HEK293 (cell line): ENCODE measurements at regions not wholly inside any gene's neighbourhood (a gene's known extent, or its start where the extent isn't known, plus 50 kb on each side); places are given as distances from the start of the nearest gene placed in this dataset.

Experiments
- CTCF ChIA-PET: fragments of 350-600 bp; formaldehyde crosslinking; extraction: SDS; loops from one replicate; lab custom pipeline; 2021; ENCODE audit warnings: antibody characterized with exemption; lab: Yijun Ruan, JAX
- POLR2A ChIA-PET: fragments of 300-600 bp; formaldehyde crosslinking; extraction: SDS; loops from one replicate; lab custom pipeline; 2020; ENCODE audit warnings: antibody characterized with exemption, inconsistent platforms; lab: Yijun Ruan, JAX
- H3K27ac ChIP-seq: fragments of 200-500 bp; sonication (Bioruptor generic); 2 replicates; pipeline ENCODE4 v1.5.1; 2014; ENCODE audit warnings: low read depth, low read length, control low read depth, inconsistent platforms; ENCODE audit errors: extremely low read depth
- H3K36me3 ChIP-seq, 2 experiments: fragments of 200-500 bp in 1 of 2; sonication (Bioruptor generic) in 1 of 2; 1 replicate in 1 of 2; 2 replicates in 1 of 2; pipeline ENCODE4 v1.5.1; 2014 to 2017; ENCODE audit warnings: inconsistent platforms in 2 of 2, low read length in 2 of 2; ENCODE audit not compliant: control insufficient read depth in 2 of 2, insufficient read depth in 1 of 2
- H3K4me1 ChIP-seq: fragments of 200-500 bp; sonication (Bioruptor generic); 2 replicates; pipeline ENCODE4 v1.5.1; 2014; ENCODE audit warnings: mild to moderate bottlenecking, low read length, inconsistent platforms; ENCODE audit not compliant: control insufficient read depth, insufficient read depth
- H3K4me3 ChIP-seq: 2 replicates; pipeline ENCODE4 v1.5.1; 2011; ENCODE audit warnings: low read depth, mild to moderate bottlenecking, control low read depth, low read length, moderate library complexity
- H3K9me3 ChIP-seq: fragments of 200-500 bp; sonication (Bioruptor generic); 2 replicates; pipeline ENCODE4 v1.5.1; 2014; ENCODE audit warnings: low read depth, low read length, inconsistent platforms; ENCODE audit not compliant: control insufficient read depth, insufficient read depth
- HOXA7 ChIP-seq: sonication (generic); formaldehyde crosslinking; IDR thresholded peaks from 2 replicates; pipeline ENCODE4 v1.8.1; 2022; ENCODE audit warnings: missing genetic modification reagents, borderline replicate concordance
- KLF16 ChIP-seq: fragments of 450-650 bp; formaldehyde crosslinking; IDR thresholded peaks from 2 replicates; pipeline ENCODE4 v1.5.1; 2017; ENCODE audit warnings: missing biosample characterization, missing genetic modification characterization
- KLF7 ChIP-seq: fragments of 450-650 bp; formaldehyde crosslinking; IDR thresholded peaks from 2 replicates; pipeline ENCODE4 v1.5.1; 2016; ENCODE audit warnings: missing biosample characterization, missing genetic modification characterization, borderline replicate concordance
- KLF8 ChIP-seq: fragments of 450-650 bp; formaldehyde crosslinking; IDR thresholded peaks from 2 replicates; pipeline ENCODE4 v1.5.1; 2016; ENCODE audit warnings: missing biosample characterization, missing genetic modification characterization
- OVOL3 ChIP-seq: fragments of 450-650 bp; formaldehyde crosslinking; IDR thresholded peaks from 2 replicates; pipeline ENCODE4 v1.5.1; 2016; ENCODE audit warnings: missing biosample characterization, missing genetic modification characterization
- PRDM1 ChIP-seq: fragments of 450-650 bp; formaldehyde crosslinking; IDR thresholded peaks from 2 replicates; pipeline ENCODE4; 2016; ENCODE audit warnings: missing biosample characterization, missing genetic modification characterization
- SP3 ChIP-seq: fragments of 450-650 bp; formaldehyde crosslinking; IDR thresholded peaks from 2 replicates; pipeline ENCODE4 v1.5.1; 2016; ENCODE audit warnings: missing biosample characterization, missing genetic modification characterization
- ZBTB17 ChIP-seq: fragments of 450-650 bp; formaldehyde crosslinking; IDR thresholded peaks from 2 replicates; pipeline ENCODE4 v1.5.1; 2016; ENCODE audit warnings: missing biosample characterization, missing genetic modification characterization
- ZNF133 ChIP-seq: fragments of 450-650 bp; formaldehyde crosslinking; IDR thresholded peaks from 2 replicates; pipeline ENCODE4 v1.5.1; 2016; ENCODE audit warnings: missing biosample characterization, missing genetic modification characterization
- ZNF155 ChIP-seq: fragments of 450-650 bp; formaldehyde crosslinking; IDR thresholded peaks from 2 replicates; pipeline ENCODE4 v1.5.1; 2016; ENCODE audit warnings: missing biosample characterization, missing genetic modification characterization
- ZNF16 ChIP-seq: fragments of 450-650 bp; formaldehyde crosslinking; IDR thresholded peaks from 2 replicates; pipeline ENCODE4 v1.5.1; 2016; ENCODE audit warnings: low read depth, missing biosample characterization, missing genetic modification characterization
- ZNF184 ChIP-seq: fragments of 450-650 bp; IDR thresholded peaks from 2 replicates; pipeline ENCODE4 v1.5.1; 2018; ENCODE audit warnings: missing biosample characterization, mild to moderate bottlenecking, missing genetic modification characterization
- ZNF311 ChIP-seq: fragments of 450-650 bp; formaldehyde crosslinking; IDR thresholded peaks from 2 replicates; pipeline ENCODE4 v1.5.1; 2017; ENCODE audit warnings: missing biosample characterization, missing genetic modification characterization, borderline replicate concordance
- ZNF335 ChIP-seq: fragments of 450-650 bp; formaldehyde crosslinking; conservative IDR thresholded peaks from 2 replicates; pipeline ENCODE4 v1.5.1; 2016; ENCODE audit warnings: missing biosample characterization, missing genetic modification characterization
- ZNF391 ChIP-seq: fragments of 450-650 bp; formaldehyde crosslinking; IDR thresholded peaks from 2 replicates; pipeline ENCODE4 v1.5.1; 2016; ENCODE audit warnings: low read depth, missing biosample characterization, missing genetic modification characterization, borderline replicate concordance
- ZNF394 ChIP-seq: fragments of 450-650 bp; formaldehyde crosslinking; IDR thresholded peaks from 2 replicates; pipeline ENCODE4 v1.5.1; 2016; ENCODE audit warnings: missing biosample characterization, missing genetic modification characterization, mild to moderate bottlenecking, moderate library complexity, borderline replicate concordance
- ZNF416 ChIP-seq: fragments of 450-650 bp; formaldehyde crosslinking; IDR thresholded peaks from 2 replicates; pipeline ENCODE4 v1.5.1; 2016; ENCODE audit warnings: missing biosample characterization, missing genetic modification characterization
- ZNF426 ChIP-seq: fragments of 450-650 bp; formaldehyde crosslinking; IDR thresholded peaks from 2 replicates; pipeline ENCODE4 v1.5.1; 2017; ENCODE audit warnings: missing biosample characterization, missing genetic modification characterization, mild to moderate bottlenecking, inconsistent platforms, moderate library complexity
- ZNF654 ChIP-seq: fragments of 450-650 bp; formaldehyde crosslinking; IDR thresholded peaks from 2 replicates; pipeline ENCODE4 v1.5.1; 2016; ENCODE audit warnings: low read depth, missing biosample characterization, missing genetic modification characterization
- ZNF707 ChIP-seq: fragments of 450-650 bp; formaldehyde crosslinking; IDR thresholded peaks from 2 replicates; pipeline ENCODE4 v1.5.1; 2016; ENCODE audit warnings: missing biosample characterization, missing genetic modification characterization
- ZNF843 ChIP-seq: fragments of 450-650 bp; formaldehyde crosslinking; IDR thresholded peaks from 2 replicates; pipeline ENCODE4 v1.5.1; 2016; ENCODE audit warnings: missing biosample characterization, missing genetic modification characterization
- TF ChIP-seq, protein P1 (sequence below): fragments of 450-650 bp; formaldehyde crosslinking; IDR thresholded peaks from 2 replicates; pipeline ENCODE4 v1.5.1; 2016; ENCODE audit warnings: missing biosample characterization, missing genetic modification characterization
- TF ChIP-seq, protein P2 (sequence below): fragments of 450-650 bp; formaldehyde crosslinking; IDR thresholded peaks from 2 replicates; pipeline ENCODE4 v1.5.1; 2016; ENCODE audit warnings: missing biosample characterization, missing genetic modification characterization
- TF ChIP-seq, protein P3 (sequence below): fragments of 450-650 bp; formaldehyde crosslinking; IDR thresholded peaks from 2 replicates; pipeline ENCODE4 v1.5.0; 2017; ENCODE audit warnings: missing biosample characterization, missing genetic modification characterization, borderline replicate concordance
- TF ChIP-seq, protein P4 (sequence below): fragments of 450-650 bp; formaldehyde crosslinking; IDR thresholded peaks from 2 replicates; pipeline ENCODE4 v1.5.1; 2017; ENCODE audit warnings: missing biosample characterization, mild to moderate bottlenecking, missing genetic modification characterization, moderate library complexity
- TF ChIP-seq, protein P5 (sequence below): fragments of 450-650 bp; formaldehyde crosslinking; IDR thresholded peaks from 2 replicates; pipeline ENCODE4 v1.5.1; 2016; ENCODE audit warnings: missing biosample characterization, missing genetic modification characterization

DNA sequence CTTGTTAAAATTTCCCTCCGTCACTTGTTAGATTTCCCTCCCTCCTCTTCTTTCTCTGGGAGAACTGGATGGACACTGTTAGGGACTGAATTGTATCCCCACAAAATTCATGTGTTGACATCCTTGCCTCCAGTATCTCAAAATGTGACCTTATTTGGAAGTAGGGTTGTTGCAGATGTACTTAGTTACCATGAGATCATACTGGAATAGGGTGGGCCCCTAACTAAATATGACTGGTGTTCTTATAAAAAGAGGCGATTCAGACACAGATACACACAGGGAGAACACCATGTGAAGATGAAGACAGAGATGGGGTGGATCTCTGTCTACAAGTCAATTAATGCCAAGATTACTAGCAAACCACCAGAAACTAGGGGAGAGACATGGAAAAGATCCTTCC, 139.5 kb downstream of the ALDH8A1 start (continued):
- TF ChIP-seq ZNF426 (tag by site-specific recombination), result no peak
- TF ChIP-seq, protein P1, sequence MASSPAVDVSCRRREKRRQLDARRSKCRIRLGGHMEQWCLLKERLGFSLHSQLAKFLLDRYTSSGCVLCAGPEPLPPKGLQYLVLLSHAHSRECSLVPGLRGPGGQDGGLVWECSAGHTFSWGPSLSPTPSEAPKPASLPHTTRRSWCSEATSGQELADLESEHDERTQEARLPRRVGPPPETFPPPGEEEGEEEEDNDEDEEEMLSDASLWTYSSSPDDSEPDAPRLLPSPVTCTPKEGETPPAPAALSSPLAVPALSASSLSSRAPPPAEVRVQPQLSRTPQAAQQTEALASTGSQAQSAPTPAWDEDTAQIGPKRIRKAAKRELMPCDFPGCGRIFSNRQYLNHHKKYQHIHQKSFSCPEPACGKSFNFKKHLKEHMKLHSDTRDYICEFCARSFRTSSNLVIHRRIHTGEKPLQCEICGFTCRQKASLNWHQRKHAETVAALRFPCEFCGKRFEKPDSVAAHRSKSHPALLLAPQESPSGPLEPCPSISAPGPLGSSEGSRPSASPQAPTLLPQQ (tag by site-specific recombination), result peak; percentile 81
- TF ChIP-seq, protein P2, sequence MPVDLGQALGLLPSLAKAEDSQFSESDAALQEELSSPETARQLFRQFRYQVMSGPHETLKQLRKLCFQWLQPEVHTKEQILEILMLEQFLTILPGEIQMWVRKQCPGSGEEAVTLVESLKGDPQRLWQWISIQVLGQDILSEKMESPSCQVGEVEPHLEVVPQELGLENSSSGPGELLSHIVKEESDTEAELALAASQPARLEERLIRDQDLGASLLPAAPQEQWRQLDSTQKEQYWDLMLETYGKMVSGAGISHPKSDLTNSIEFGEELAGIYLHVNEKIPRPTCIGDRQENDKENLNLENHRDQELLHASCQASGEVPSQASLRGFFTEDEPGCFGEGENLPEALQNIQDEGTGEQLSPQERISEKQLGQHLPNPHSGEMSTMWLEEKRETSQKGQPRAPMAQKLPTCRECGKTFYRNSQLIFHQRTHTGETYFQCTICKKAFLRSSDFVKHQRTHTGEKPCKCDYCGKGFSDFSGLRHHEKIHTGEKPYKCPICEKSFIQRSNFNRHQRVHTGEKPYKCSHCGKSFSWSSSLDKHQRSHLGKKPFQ (tag by site-specific recombination), result no peak
- no peak for TF ChIP-seq ZNF16 (tag by site-specific recombination)

DNA sequence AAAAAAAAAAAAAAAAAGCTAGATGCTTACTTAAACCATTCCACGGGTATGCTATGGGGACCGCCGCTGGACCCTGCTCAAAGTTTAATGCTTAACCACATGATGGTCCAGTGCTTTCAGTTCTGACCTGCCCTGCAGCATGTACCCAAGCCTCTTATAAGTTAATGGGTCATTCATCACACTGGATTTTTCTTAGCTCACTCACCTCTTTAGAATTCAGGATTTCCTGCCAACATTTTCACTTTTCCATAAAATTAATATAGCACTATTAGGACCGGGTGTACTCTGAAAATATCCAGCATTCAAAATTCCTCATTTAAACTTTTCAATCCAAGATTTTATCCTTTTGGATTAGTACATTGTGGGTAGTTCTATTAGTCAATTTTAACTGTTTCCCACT, 140.8 kb downstream of the ALDH8A1 start:
- Histone ChIP-seq H3K4me3 (no peak overlapping the region), H3K27ac (no peak overlapping the region), H3K36me3 (no peaks in the 10 kb centered on the region), H3K4me1 (no peaks in the 10 kb centered on the region), H3K9me3 (no peaks in the 10 kb centered on the region)
- TF ChIP-seq ZNF133 (tag by site-specific recombination) (no peak), ZNF184 (tag by site-specific recombination) (no peak), SP3 (tag by site-specific recombination) (no peak), OVOL3 (tag by site-specific recombination) (no peak), ZNF654 (tag by site-specific recombination) (no peak), KLF8 (tag by site-specific recombination) (no peak), ZBTB17 (tag by site-specific recombination) (no peak), ZNF843 (tag by site-specific recombination) (no peak), KLF7 (tag by site-specific recombination) (no peak), ZNF391 (tag by site-specific recombination) (no peak), PRDM1 (no peak), KLF16 (tag by site-specific recombination) (no peak), HOXA7 (CRISPR knock-in tag) (no peak)
- POLR2A ChIA-PET, result no interaction called here
- CTCF ChIA-PET, result interaction anchor here (0.6 to 0.8 kb wide), 3 partner anchors 13 to 652 kb away, joined by 3 to 5 read pairs (median 3); no protein-coding TSS in a partner anchor

DNA sequence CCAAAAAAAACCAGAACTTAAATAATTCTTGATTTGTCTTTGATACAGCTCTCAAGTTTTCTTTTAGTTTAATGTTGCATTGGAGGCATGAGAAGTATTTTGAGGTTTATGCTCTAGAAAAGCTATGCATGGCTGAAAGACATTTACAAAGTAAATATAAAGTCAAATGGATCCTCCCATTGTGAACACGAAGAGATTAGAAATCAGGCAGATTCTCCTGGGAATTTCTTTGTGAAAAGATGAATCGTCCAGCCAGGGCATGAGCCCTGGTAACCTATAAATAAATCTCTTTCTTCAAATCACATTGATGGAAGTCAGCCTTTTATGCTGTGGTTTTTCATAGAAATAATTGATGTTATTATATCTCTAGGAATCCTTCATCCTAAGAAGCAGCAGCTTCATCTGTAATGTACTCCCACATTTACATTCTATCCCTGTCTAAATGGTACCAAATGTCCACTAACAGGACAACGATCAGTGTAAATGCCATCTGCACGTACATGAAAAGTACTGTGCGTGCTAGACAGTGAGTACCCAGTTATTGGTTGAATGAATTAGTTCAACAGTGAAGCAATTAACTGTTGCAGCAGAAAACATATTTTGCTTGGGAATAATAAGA, 143.6 kb downstream of the ALDH8A1 start:
- Histone ChIP-seq H3K36me3 (no peaks in the 10 kb centered on the region), H3K4me3 (no peak overlapping the region), H3K4me1 (no peaks in the 10 kb centered on the region), H3K9me3 (no peaks in the 10 kb centered on the region), H3K27ac (no peak overlapping the region)
- CTCF ChIA-PET, result interaction anchor here (1.0 kb wide), 1 partner anchor 16 kb away, joined by 4 read pairs; no protein-coding TSS in a partner anchor
- POLR2A ChIA-PET, result no interaction called here
- TF ChIP-seq ZNF155 (tag by site-specific recombination) (no peak), ZNF416 (tag by site-specific recombination) (no peak), ZNF311 (tag by site-specific recombination) (no peak), ZNF335 (tag by site-specific recombination) (no peak), ZNF394 (no peak), ZNF707 (no peak)
- TF ChIP-seq, protein P3, sequence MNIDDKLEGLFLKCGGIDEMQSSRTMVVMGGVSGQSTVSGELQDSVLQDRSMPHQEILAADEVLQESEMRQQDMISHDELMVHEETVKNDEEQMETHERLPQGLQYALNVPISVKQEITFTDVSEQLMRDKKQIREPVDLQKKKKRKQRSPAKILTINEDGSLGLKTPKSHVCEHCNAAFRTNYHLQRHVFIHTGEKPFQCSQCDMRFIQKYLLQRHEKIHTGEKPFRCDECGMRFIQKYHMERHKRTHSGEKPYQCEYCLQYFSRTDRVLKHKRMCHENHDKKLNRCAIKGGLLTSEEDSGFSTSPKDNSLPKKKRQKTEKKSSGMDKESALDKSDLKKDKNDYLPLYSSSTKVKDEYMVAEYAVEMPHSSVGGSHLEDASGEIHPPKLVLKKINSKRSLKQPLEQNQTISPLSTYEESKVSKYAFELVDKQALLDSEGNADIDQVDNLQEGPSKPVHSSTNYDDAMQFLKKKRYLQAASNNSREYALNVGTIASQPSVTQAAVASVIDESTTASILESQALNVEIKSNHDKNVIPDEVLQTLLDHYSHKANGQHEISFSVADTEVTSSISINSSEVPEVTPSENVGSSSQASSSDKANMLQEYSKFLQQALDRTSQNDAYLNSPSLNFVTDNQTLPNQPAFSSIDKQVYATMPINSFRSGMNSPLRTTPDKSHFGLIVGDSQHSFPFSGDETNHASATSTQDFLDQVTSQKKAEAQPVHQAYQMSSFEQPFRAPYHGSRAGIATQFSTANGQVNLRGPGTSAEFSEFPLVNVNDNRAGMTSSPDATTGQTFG, result no peak
- TF ChIP-seq, protein P4, sequence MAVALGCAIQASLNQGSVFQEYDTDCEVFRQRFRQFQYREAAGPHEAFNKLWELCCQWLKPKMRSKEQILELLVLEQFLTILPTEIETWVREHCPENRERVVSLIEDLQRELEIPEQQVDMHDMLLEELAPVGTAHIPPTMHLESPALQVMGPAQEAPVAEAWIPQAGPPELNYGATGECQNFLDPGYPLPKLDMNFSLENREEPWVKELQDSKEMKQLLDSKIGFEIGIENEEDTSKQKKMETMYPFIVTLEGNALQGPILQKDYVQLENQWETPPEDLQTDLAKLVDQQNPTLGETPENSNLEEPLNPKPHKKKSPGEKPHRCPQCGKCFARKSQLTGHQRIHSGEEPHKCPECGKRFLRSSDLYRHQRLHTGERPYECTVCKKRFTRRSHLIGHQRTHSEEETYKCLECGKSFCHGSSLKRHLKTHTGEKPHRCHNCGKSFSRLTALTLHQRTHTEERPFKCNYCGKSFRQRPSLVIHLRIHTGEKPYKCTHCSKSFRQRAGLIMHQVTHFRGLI (tag by site-specific recombination), result no peak
- TF ChIP-seq, protein P5, sequence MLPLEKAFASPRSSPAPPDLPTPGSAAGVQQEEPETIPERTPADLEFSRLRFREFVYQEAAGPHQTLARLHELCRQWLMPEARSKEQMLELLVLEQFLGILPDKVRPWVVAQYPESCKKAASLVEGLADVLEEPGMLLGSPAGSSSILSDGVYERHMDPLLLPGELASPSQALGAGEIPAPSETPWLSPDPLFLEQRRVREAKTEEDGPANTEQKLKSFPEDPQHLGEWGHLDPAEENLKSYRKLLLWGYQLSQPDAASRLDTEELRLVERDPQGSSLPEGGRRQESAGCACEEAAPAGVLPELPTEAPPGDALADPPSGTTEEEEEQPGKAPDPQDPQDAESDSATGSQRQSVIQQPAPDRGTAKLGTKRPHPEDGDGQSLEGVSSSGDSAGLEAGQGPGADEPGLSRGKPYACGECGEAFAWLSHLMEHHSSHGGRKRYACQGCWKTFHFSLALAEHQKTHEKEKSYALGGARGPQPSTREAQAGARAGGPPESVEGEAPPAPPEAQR, result no peak
